IMR-90 (cell line): ENCODE measurements at regions not wholly inside any gene's neighbourhood (a gene's known extent, or its start where the extent isn't known, plus 50 kb on each side); places are given as distances from the start of the nearest gene placed in this dataset.
A peak's percentile ranks its signal among the peaks of the same experiment; 100 is the strongest.

ENCODE experiments used
- ATAC-seq: fragments of 200-7000 bp; cut with Tn5 transposase; 2 replicates; pipeline ENCODE4 v1.9.1; 2020; ENCODE audit warnings: low read depth, mild to moderate bottlenecking, moderate library complexity
- BruUV-seq: library from RNA; stranded (reverse); fragments of 400-500 nt; replicated peaks from 2 replicates; lab custom pipeline; 2021; lab: Mats Ljungman, UMichigan
- CTCF ChIA-PET: fragments of 300-600 bp; formaldehyde crosslinking; extraction: SDS; loops from one replicate; lab custom pipeline; 2021; ENCODE audit warnings: antibody characterized with exemption; lab: Yijun Ruan, JAX
- POLR2A ChIA-PET: fragments of 300-600 bp; sonication (Branson Sonifier 250); formaldehyde crosslinking; loops from one replicate; lab custom pipeline; 2022; ENCODE audit warnings: antibody characterized with exemption; ENCODE audit not compliant: unreplicated experiment; lab: Charles Lee
- DNase-seq: peaks from one replicate; pipeline ENCODE4 v3.0.0; 2013
- H2AFZ ChIP-seq: replicated peaks from 2 replicates; pipeline ENCODE3; 2013; ENCODE audit warnings: low read length, mild to moderate bottlenecking; ENCODE audit not compliant: poor library complexity
- H2AK5ac ChIP-seq: 2 replicates; pipeline ENCODE4 v1.6.1; 2013; ENCODE audit warnings: low read depth, low read length, inconsistent platforms
- H2AK9ac ChIP-seq: replicated peaks from 2 replicates; pipeline ENCODE3; 2013; ENCODE audit warnings: mild to moderate bottlenecking, low read depth, low read length, moderate library complexity; ENCODE audit not compliant: poor library complexity
- H2BK120ac ChIP-seq: 2 replicates; pipeline ENCODE4 v1.6.1; 2013; ENCODE audit warnings: low read depth, low read length, inconsistent platforms
- H2BK15ac ChIP-seq: 3 replicates; pipeline ENCODE4 v1.6.1; 2013; ENCODE audit warnings: low read depth, low read length, inconsistent platforms
- H2BK20ac ChIP-seq: 2 replicates; pipeline ENCODE4 v1.6.1; 2013; ENCODE audit warnings: low read depth, mild to moderate bottlenecking, inconsistent platforms, low read length, moderate library complexity
- H2BK5ac ChIP-seq: 2 replicates; pipeline ENCODE4 v1.6.1; 2013; ENCODE audit warnings: mild to moderate bottlenecking, low read depth, low read length, inconsistent platforms; ENCODE audit not compliant: poor library complexity, severe bottlenecking
- H3K14ac ChIP-seq: replicated peaks from 2 replicates; pipeline ENCODE4 v1.6.1; 2013; ENCODE audit warnings: low read depth, low read length, inconsistent platforms
- H3K18ac ChIP-seq: 2 replicates; pipeline ENCODE4 v1.6.1; 2013; ENCODE audit warnings: low read depth, low read length, control low read depth
- H3K23ac ChIP-seq: 2 replicates; pipeline ENCODE4 v1.6.1; 2013; ENCODE audit warnings: low read depth, low read length, inconsistent platforms
- H3K27ac ChIP-seq: 2 replicates; pipeline ENCODE4 v1.5.1; 2013; ENCODE audit warnings: mild to moderate bottlenecking, control low read depth, low read length; ENCODE audit not compliant: insufficient read depth
- H3K27me3 ChIP-seq: 2 replicates; pipeline ENCODE4 v1.6.1; 2013; ENCODE audit warnings: low read length; ENCODE audit not compliant: control insufficient read depth, insufficient read depth
- H3K36me3 ChIP-seq: 2 replicates; pipeline ENCODE4 v1.6.1; 2013; ENCODE audit warnings: low read length, mixed read lengths; ENCODE audit not compliant: control insufficient read depth, insufficient read depth
- H3K4ac ChIP-seq: 2 replicates; pipeline ENCODE4 v1.6.1; 2013; ENCODE audit warnings: low read depth, low read length, inconsistent platforms
- H3K4me1 ChIP-seq: 2 replicates; pipeline ENCODE4 v1.6.1; 2013; ENCODE audit warnings: low read length, mixed read lengths; ENCODE audit not compliant: control insufficient read depth, insufficient read depth
- H3K4me2 ChIP-seq: 2 replicates; pipeline ENCODE4 v1.6.1; 2013; ENCODE audit warnings: low read depth, mild to moderate bottlenecking, control low read depth, low read length, moderate library complexity
- H3K4me3 ChIP-seq: 2 replicates; pipeline ENCODE4 v1.5.1; 2013; ENCODE audit warnings: low read depth, mild to moderate bottlenecking, control low read depth, low read length, moderate library complexity; ENCODE audit not compliant: insufficient read depth
- H3K56ac ChIP-seq: 2 replicates; pipeline ENCODE4 v1.6.1; 2013; ENCODE audit warnings: low read length, inconsistent platforms; ENCODE audit not compliant: insufficient read depth; ENCODE audit errors: extremely low read depth
- H3K79me1 ChIP-seq, 2 experiments: 2 replicates each; pipeline ENCODE4 v1.6.1; 2013; ENCODE audit warnings: low read length in 2 of 2, inconsistent platforms in 1 of 2, low read depth in 1 of 2
- H3K9ac ChIP-seq: 2 replicates; pipeline ENCODE4 v1.6.1; 2013; ENCODE audit warnings: low read depth, low read length, control low read depth
- H3K9me1 ChIP-seq: 2 replicates; pipeline ENCODE4 v1.6.1; 2013; ENCODE audit warnings: low read length, inconsistent platforms; ENCODE audit not compliant: insufficient read depth
- H3K9me3 ChIP-seq: 2 replicates; pipeline ENCODE4 v1.6.1; 2013; ENCODE audit warnings: low read length; ENCODE audit not compliant: control insufficient read depth, insufficient read depth
- H4K20me1 ChIP-seq: 2 replicates; pipeline ENCODE4 v1.6.1; 2013; ENCODE audit warnings: low read length, inconsistent platforms; ENCODE audit not compliant: insufficient read depth
- H4K5ac ChIP-seq: 2 replicates; pipeline ENCODE4 v1.6.1; 2013; ENCODE audit warnings: mild to moderate bottlenecking, low read depth, low read length, control low read depth
- H4K8ac ChIP-seq, 2 experiments: 2 replicates each; pipeline ENCODE4 v1.6.1; 2013; ENCODE audit warnings: low read depth in 2 of 2, low read length in 2 of 2, control low read depth in 1 of 2, inconsistent platforms in 1 of 2
- H4K91ac ChIP-seq: 2 replicates; pipeline ENCODE4 v1.6.1; 2013; ENCODE audit warnings: low read depth, low read length, inconsistent platforms; ENCODE audit not compliant: insufficient read depth
- CHD1 ChIP-seq: IDR thresholded peaks from 2 replicates; pipeline ENCODE4 v1.6.1; 2012; ENCODE audit warnings: low read depth, low read length, improper control_type of control experiment
- FOS ChIP-seq: fragments of 150-350 bp; IDR thresholded peaks from 2 replicates; pipeline ENCODE4 v1.6.1; 2016; ENCODE audit warnings: low read depth, low read length
- MAFK ChIP-seq: IDR thresholded peaks from 2 replicates; pipeline ENCODE4 v1.6.1; 2012; ENCODE audit warnings: low read depth, low read length, improper control_type of control experiment
- MAZ ChIP-seq: IDR thresholded peaks from 2 replicates; pipeline ENCODE4 v1.6.1; 2012; ENCODE audit warnings: low read depth, mild to moderate bottlenecking, low read length, improper control_type of control experiment, moderate library complexity, borderline replicate concordance
- RAD21 ChIP-seq: IDR thresholded peaks from 2 replicates; pipeline ENCODE4 v1.6.1; 2012; ENCODE audit warnings: low read length, improper control_type of control experiment
- RCOR1 ChIP-seq: IDR thresholded peaks from 2 replicates; pipeline ENCODE4 v1.6.1; 2012; ENCODE audit warnings: mild to moderate bottlenecking, low read length, improper control_type of control experiment; ENCODE audit not compliant: insufficient replicate concordance
- SMC3 ChIP-seq: fragments of 150-350 bp; IDR thresholded peaks from 2 replicates; pipeline ENCODE4 v1.6.1; 2016; ENCODE audit warnings: low read depth, mild to moderate bottlenecking, antibody characterized with exemption, low read length, moderate library complexity
- WGBS, 2 experiments: methylation state at CpG; one replicate each; pipeline versions ENCODE4 v1.1.5 to v1.1.7; 2013; ENCODE audit warnings: missing lambda C conversion rate in 2 of 2; ENCODE audit not compliant: insufficient read length in 1 of 2; ENCODE audit errors: extremely low coverage in 2 of 2; 5-methylcytosine and 5-hydroxymethylcytosine counted together
- dilution Hi-C: fragments of 300-500 bp; cut with HindIII; formaldehyde crosslinking; loops from one replicate; pipeline ENCODE4 v1.14.3; 2018; ENCODE audit warnings: low sequenced_read_pairs; ENCODE audit not compliant: unreplicated experiment
- in situ Hi-C: fragments of 300-500 bp; cut with MboI; formaldehyde crosslinking; loops from 3 replicates; pipeline ENCODE4 v1.14.3; 2019; ENCODE audit warnings: low sequenced_read_pairs, inconsistent platforms, mixed read lengths
- intact Hi-C: fragments of 100-400 bp; cut with micrococcal nuclease; formaldehyde crosslinking; loops from 2 replicates; pipeline ENCODE4 v1.10.0; 2022
- TF ChIP-seq, protein P1 (sequence below): conservative IDR thresholded peaks from 2 replicates; pipeline ENCODE4 v1.5.1; 2012; ENCODE audit warnings: mild to moderate bottlenecking, low read depth, low read length, improper control_type of control experiment

DNA sequence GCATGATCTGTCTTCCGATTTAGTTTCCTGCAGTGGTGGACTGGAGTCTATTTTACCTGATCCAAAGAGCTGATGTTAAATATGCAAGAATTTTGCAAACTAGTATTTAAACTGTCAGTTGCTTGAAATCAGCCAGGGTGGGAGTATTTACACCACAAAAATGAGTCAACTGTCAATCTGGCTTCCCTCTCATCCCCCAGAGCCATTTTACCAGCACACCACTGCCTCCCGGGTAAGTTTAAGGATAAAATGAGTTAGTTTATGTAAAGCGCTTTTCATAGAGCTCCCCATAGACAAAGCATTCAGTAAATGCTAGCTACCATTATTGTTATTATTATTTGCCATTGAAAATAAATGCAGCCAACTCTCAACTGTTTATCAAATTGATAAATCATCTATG is 106.3 kb upstream of the FRMD6 start:
- H3K4me3 ChIP-seq: no peak overlapping the region
- peak overlapping the region; percentile 97; the same call in 1 of the 2 replicates for H4K5ac ChIP-seq
- peaks cover 13% of the 10 kb centered on the region for H3K4me1 ChIP-seq
- no peaks in the 10 kb centered on the region for H3K9me3 ChIP-seq
- no TSS peak for BruUV-seq
- peak overlapping the region; percentile 41; the same call in 1 of the 2 replicates for H4K91ac ChIP-seq
- H3K9me1 ChIP-seq: peaks cover 5% of the 10 kb centered on the region
- dilution Hi-C loops (no loop called here), intact Hi-C loops (loop anchor here (5.0 kb wide), 2 partner anchors 107 to 238 kb away; partner anchors contain the start of gene FRMD6), in situ Hi-C loops (no loop called here)
- H3K9ac ChIP-seq: no peak overlapping the region
- peak overlapping the region; percentile 39; the same call in 1 of the 2 replicates for H3K56ac ChIP-seq
- H2AK9ac ChIP-seq: no peak overlapping the region
- H2BK20ac ChIP-seq: peak overlapping the region; percentile 49
- H2BK15ac ChIP-seq: peak overlapping the region; percentile 86; the same call in 1 of the 3 replicates
- peak overlapping the region; percentile 36 for H3K4ac ChIP-seq
- no peaks in the 10 kb centered on the region for H3K27me3 ChIP-seq
- H3K4me2 ChIP-seq: peak overlapping the region; percentile 58; the same call in 1 of the 2 replicates
- peaks cover 2 to 16% of the 10 kb centered on the region in 2 experiments; a peak in 2 of 4 replicates for H3K79me1 ChIP-seq
- WGBS, 2 experiments: 83% methylated on average over 1 of the region's 3 CpGs; no CpG with 5 or more reads in 1 of the 2 experiments
- H3K27ac ChIP-seq: no peak overlapping the region
- ATAC-seq (no peak), DNase-seq (no peak)
- POLR2A ChIA-PET: interaction anchor here (0.9 kb wide), 1 partner anchor 104 kb away, joined by 3 read pairs; no protein-coding TSS in a partner anchor
- no peak overlapping the region for H2AFZ ChIP-seq
- H4K8ac ChIP-seq: peak overlapping the region in 1 of 2 experiments; percentile 65; a peak in 2 of 4 replicates
- H2AK5ac ChIP-seq: peak overlapping the region; percentile 22; the same call in 1 of the 2 replicates
- H4K20me1 ChIP-seq: no peaks in the 10 kb centered on the region
- CTCF ChIA-PET: interaction anchor here (1.6 kb wide), 1 partner anchor 263 kb away, joined by 3 read pairs; no protein-coding TSS in a partner anchor
- peak overlapping the region; percentile 74 for H2BK5ac ChIP-seq
- peak overlapping the region; percentile 96; the same call in 1 of the 2 replicates for H3K18ac ChIP-seq
- TF ChIP-seq, protein P1, sequence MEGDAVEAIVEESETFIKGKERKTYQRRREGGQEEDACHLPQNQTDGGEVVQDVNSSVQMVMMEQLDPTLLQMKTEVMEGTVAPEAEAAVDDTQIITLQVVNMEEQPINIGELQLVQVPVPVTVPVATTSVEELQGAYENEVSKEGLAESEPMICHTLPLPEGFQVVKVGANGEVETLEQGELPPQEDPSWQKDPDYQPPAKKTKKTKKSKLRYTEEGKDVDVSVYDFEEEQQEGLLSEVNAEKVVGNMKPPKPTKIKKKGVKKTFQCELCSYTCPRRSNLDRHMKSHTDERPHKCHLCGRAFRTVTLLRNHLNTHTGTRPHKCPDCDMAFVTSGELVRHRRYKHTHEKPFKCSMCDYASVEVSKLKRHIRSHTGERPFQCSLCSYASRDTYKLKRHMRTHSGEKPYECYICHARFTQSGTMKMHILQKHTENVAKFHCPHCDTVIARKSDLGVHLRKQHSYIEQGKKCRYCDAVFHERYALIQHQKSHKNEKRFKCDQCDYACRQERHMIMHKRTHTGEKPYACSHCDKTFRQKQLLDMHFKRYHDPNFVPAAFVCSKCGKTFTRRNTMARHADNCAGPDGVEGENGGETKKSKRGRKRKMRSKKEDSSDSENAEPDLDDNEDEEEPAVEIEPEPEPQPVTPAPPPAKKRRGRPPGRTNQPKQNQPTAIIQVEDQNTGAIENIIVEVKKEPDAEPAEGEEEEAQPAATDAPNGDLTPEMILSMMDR: no peak
- TF ChIP-seq RCOR1: no peak
- no peak for TF ChIP-seq FOS
- no peak for TF ChIP-seq CHD1
- TF ChIP-seq MAFK: no peak
- no peak for TF ChIP-seq SMC3
- no peak for TF ChIP-seq RAD21
- TF ChIP-seq MAZ: no peak
- H3K23ac ChIP-seq: peak overlapping the region; percentile 70; the same call in 1 of the 2 replicates
- peak overlapping the region; percentile 47; the same call in 1 of the 2 replicates for H3K14ac ChIP-seq
- H3K36me3 ChIP-seq: no peaks in the 10 kb centered on the region
- H2BK120ac ChIP-seq: peak overlapping the region; percentile 76
